WTC11 (cell line): ENCODE measurements at regions not wholly inside any gene's neighbourhood (a gene's known extent, or its start where the extent isn't known, plus 50 kb on each side); places are given as distances from the start of the nearest gene placed in this dataset.

Source experiments
- ATAC-seq: fragments of 200-7000 bp; cut with Tn5 transposase; 2 replicates; pipeline ENCODE4 v1.10.0; 2021; ENCODE audit warnings: mild to moderate bottlenecking, moderate library complexity
- CTCF ChIA-PET: fragments of 300-600 bp; sonication (Branson Sonifier 250); formaldehyde crosslinking; loops from one replicate; lab custom pipeline; 2021; ENCODE audit warnings: antibody characterized with exemption; lab: Charles Lee
- POLR2A ChIA-PET: fragments of 350-600 bp; sonication (Branson Sonifier 250); formaldehyde crosslinking; loops from one replicate; lab custom pipeline; 2021; ENCODE audit warnings: antibody characterized with exemption; lab: Charles Lee
- DNase-seq: peaks from one replicate; pipeline ENCODE4 v3.0.0; 2021; ENCODE audit warnings: low spot score
- H3K27ac Mint-ChIP-seq: 2 replicates; pipeline ENCODE4 v1.8.0; 2021; ENCODE audit warnings: mixed read lengths
- H3K27me3 Mint-ChIP-seq: 2 replicates; pipeline ENCODE4 v1.8.0; 2021; ENCODE audit warnings: low read depth, mild to moderate bottlenecking, moderate library complexity, mixed read lengths
- H3K36me3 Mint-ChIP-seq: 2 replicates; pipeline ENCODE4 v1.8.0; 2021; ENCODE audit warnings: mixed read lengths
- H3K4me1 Mint-ChIP-seq: 2 replicates; pipeline ENCODE4 v1.8.0; 2022; ENCODE audit warnings: mixed read lengths
- H3K4me3 Mint-ChIP-seq: 2 replicates; pipeline ENCODE4 v1.8.0; 2021; ENCODE audit warnings: mild to moderate bottlenecking, moderate library complexity, mixed read lengths
- H3K9me3 Mint-ChIP-seq: 2 replicates; pipeline ENCODE4 v1.8.0; 2021; ENCODE audit warnings: mixed read lengths
- ATF3 ChIP-seq: sonication (generic); formaldehyde crosslinking; conservative IDR thresholded peaks from 2 replicates; pipeline ENCODE4 v1.8.1; 2022; ENCODE audit warnings: mild to moderate bottlenecking, missing genetic modification reagents
- E2F4 ChIP-seq: sonication (generic); formaldehyde crosslinking; IDR thresholded peaks from 2 replicates; pipeline ENCODE4 v1.8.1; 2022; ENCODE audit warnings: low read depth, mild to moderate bottlenecking, moderate library complexity, missing genetic modification reagents, borderline replicate concordance
- ELF4 ChIP-seq: sonication (generic); formaldehyde crosslinking; IDR thresholded peaks from 2 replicates; pipeline ENCODE4 v1.8.1; 2022; ENCODE audit warnings: low read depth, mild to moderate bottlenecking, moderate library complexity, missing genetic modification reagents
- ESRRA ChIP-seq: sonication (generic); formaldehyde crosslinking; IDR thresholded peaks from 2 replicates; pipeline ENCODE4 v1.8.1; 2022; ENCODE audit warnings: mild to moderate bottlenecking, missing genetic modification reagents, borderline replicate concordance
- ETV6 ChIP-seq: sonication (generic); formaldehyde crosslinking; IDR thresholded peaks from 2 replicates; pipeline ENCODE4 v1.8.1; 2022; ENCODE audit warnings: mild to moderate bottlenecking, missing genetic modification reagents
- FOXK1 ChIP-seq: sonication (generic); formaldehyde crosslinking; IDR thresholded peaks from 2 replicates; pipeline ENCODE4 v1.8.0; 2022; ENCODE audit warnings: mild to moderate bottlenecking, moderate library complexity, missing genetic modification reagents
- FOXP4 ChIP-seq: sonication (generic); formaldehyde crosslinking; IDR thresholded peaks from 2 replicates; pipeline ENCODE4 v1.8.0; 2022; ENCODE audit warnings: mild to moderate bottlenecking, missing genetic modification reagents
- HMGXB4 ChIP-seq: sonication (generic); formaldehyde crosslinking; IDR thresholded peaks from 2 replicates; pipeline ENCODE4 v1.8.1; 2023; ENCODE audit warnings: mild to moderate bottlenecking, moderate library complexity, missing genetic modification reagents
- MAX ChIP-seq: sonication (generic); formaldehyde crosslinking; IDR thresholded peaks from 2 replicates; pipeline ENCODE4 v1.8.0; 2022; ENCODE audit warnings: mild to moderate bottlenecking, missing genetic modification reagents
- NR1H2 ChIP-seq: sonication (generic); formaldehyde crosslinking; IDR thresholded peaks from 2 replicates; pipeline ENCODE4 v1.9.0; 2021; ENCODE audit warnings: mild to moderate bottlenecking, moderate library complexity, missing genetic modification reagents
- OVOL2 ChIP-seq: fragments of 250-450 bp; sonication (Bioruptor Pico); IDR thresholded peaks from 2 replicates; pipeline ENCODE4 v1.9.0; 2021; ENCODE audit warnings: mild to moderate bottlenecking, borderline replicate concordance
- PREB ChIP-seq: sonication (generic); formaldehyde crosslinking; IDR thresholded peaks from 2 replicates; pipeline ENCODE4 v1.8.1; 2022; ENCODE audit warnings: mild to moderate bottlenecking, missing genetic modification reagents, moderate library complexity, borderline replicate concordance
- PRRX2 ChIP-seq: fragments of 250-450 bp; sonication (Bioruptor Pico); IDR thresholded peaks from 2 replicates; pipeline ENCODE4 v1.8.0; 2021; ENCODE audit warnings: mild to moderate bottlenecking
- RELA ChIP-seq: sonication (generic); formaldehyde crosslinking; IDR thresholded peaks from 2 replicates; pipeline ENCODE4 v1.8.1; 2022; ENCODE audit warnings: missing genetic modification reagents, mild to moderate bottlenecking, borderline replicate concordance
- SMAD3 ChIP-seq: sonication (generic); formaldehyde crosslinking; IDR thresholded peaks from 2 replicates; pipeline ENCODE4 v1.8.0; 2022; ENCODE audit warnings: missing genetic modification reagents, mild to moderate bottlenecking, borderline replicate concordance
- TP53 ChIP-seq: sonication (generic); formaldehyde crosslinking; IDR thresholded peaks from 2 replicates; pipeline ENCODE4 v1.8.1; 2023; ENCODE audit warnings: mild to moderate bottlenecking, missing genetic modification reagents
- USF1 ChIP-seq: sonication (generic); formaldehyde crosslinking; IDR thresholded peaks from 2 replicates; pipeline ENCODE4 v1.8.0; 2022; ENCODE audit warnings: mild to moderate bottlenecking, missing genetic modification reagents
- ZMAT4 ChIP-seq: fragments of 250-450 bp; sonication (Bioruptor Pico); IDR thresholded peaks from 2 replicates; pipeline ENCODE4 v1.9.0; 2021; ENCODE audit warnings: mild to moderate bottlenecking
- ZNF219 ChIP-seq: sonication (generic); formaldehyde crosslinking; IDR thresholded peaks from 2 replicates; pipeline ENCODE4 v1.8.0; 2023; ENCODE audit warnings: missing genetic modification reagents, mild to moderate bottlenecking, borderline replicate concordance
- ZNF317 ChIP-seq: sonication (generic); formaldehyde crosslinking; IDR thresholded peaks from 2 replicates; pipeline ENCODE4 v1.8.1; 2023; ENCODE audit warnings: low read depth, mild to moderate bottlenecking, moderate library complexity, missing genetic modification reagents, borderline replicate concordance
- ZNF512 ChIP-seq: sonication (generic); formaldehyde crosslinking; IDR thresholded peaks from 2 replicates; pipeline ENCODE4 v1.8.1; 2022; ENCODE audit warnings: missing genetic modification reagents, borderline replicate concordance
- ZNF671 ChIP-seq: fragments of 250-450 bp; sonication (Bioruptor Pico); IDR thresholded peaks from 2 replicates; pipeline ENCODE4 v1.8.0; 2021; ENCODE audit warnings: mild to moderate bottlenecking

GRCh38 chr15:35723852-35724251 is 177.9 kb upstream of the DPH6 start:
- TF ChIP-seq ELF4 (no peak), FOXP4 (no peak), TP53 (CRISPR knock-in tag) (no peak), USF1 (CRISPR knock-in tag) (no peak), ZNF512 (CRISPR knock-in tag) (no peak), ETV6 (CRISPR knock-in tag) (no peak), HMGXB4 (CRISPR knock-in tag) (no peak), PRRX2 (CRISPR knock-in tag) (no peak), ZNF219 (CRISPR knock-in tag) (no peak), ZNF671 (CRISPR knock-in tag) (no peak), ESRRA (CRISPR knock-in tag) (no peak), FOXK1 (no peak), MAX (CRISPR knock-in tag) (no peak)
- ATAC-seq (no peak), DNase-seq (no peak)
- Mint-ChIP-seq H3K4me1 (peaks cover 11% of the 10 kb centered on the region), H3K4me3 (no peak overlapping the region), H3K9me3 (0 out of 2 replicates have a peak, but pooled peaks cover 3% of the 10 kb centered on the region), H3K27ac (no peak overlapping the region), H3K36me3 (no peaks in the 10 kb centered on the region), H3K27me3 (no peaks in the 10 kb centered on the region)
- ChIA-PET POLR2A (no interaction called here), CTCF (interaction anchor here (0.9 kb wide), 1 partner anchor 435 kb away, joined by 3 read pairs; no protein-coding TSS in a partner anchor)

- Mint-ChIP-seq H3K4me1 (peaks cover 11% of the 10 kb centered on the region), H3K27ac (no peak overlapping the region), H3K4me3 (no peak overlapping the region), H3K36me3 (no peaks in the 10 kb centered on the region), H3K27me3 (no peaks in the 10 kb centered on the region), H3K9me3 (no peaks in the 10 kb centered on the region)
- DNase-seq (no peak), ATAC-seq (no peak)
- POLR2A ChIA-PET, result no interaction called here
- CTCF ChIA-PET, result interaction anchor here (0.7 to 0.9 kb wide), 2 partner anchors 436 to 642 kb away, joined by 3 read pairs; no protein-coding TSS in a partner anchor
- TF ChIP-seq ZNF219 (CRISPR knock-in tag) (no peak), RELA (CRISPR knock-in tag) (no peak), ZMAT4 (CRISPR knock-in tag) (no peak), SMAD3 (CRISPR knock-in tag) (no peak), NR1H2 (CRISPR knock-in tag) (no peak), ZNF512 (CRISPR knock-in tag) (no peak), PREB (CRISPR knock-in tag) (no peak), OVOL2 (CRISPR knock-in tag) (no peak), E2F4 (no peak), ATF3 (CRISPR knock-in tag) (no peak), ZNF317 (CRISPR knock-in tag) (no peak)
Measured at GRCh38 chr15:35724626-35725025, 178.7 kb upstream of the DPH6 start.
